ENCODE measurements at regions not wholly inside any gene's neighbourhood (a gene's known extent, or its start where the extent isn't known, plus 50 kb on each side); places are given as distances from the start of the nearest gene placed in this dataset.

DNA sequence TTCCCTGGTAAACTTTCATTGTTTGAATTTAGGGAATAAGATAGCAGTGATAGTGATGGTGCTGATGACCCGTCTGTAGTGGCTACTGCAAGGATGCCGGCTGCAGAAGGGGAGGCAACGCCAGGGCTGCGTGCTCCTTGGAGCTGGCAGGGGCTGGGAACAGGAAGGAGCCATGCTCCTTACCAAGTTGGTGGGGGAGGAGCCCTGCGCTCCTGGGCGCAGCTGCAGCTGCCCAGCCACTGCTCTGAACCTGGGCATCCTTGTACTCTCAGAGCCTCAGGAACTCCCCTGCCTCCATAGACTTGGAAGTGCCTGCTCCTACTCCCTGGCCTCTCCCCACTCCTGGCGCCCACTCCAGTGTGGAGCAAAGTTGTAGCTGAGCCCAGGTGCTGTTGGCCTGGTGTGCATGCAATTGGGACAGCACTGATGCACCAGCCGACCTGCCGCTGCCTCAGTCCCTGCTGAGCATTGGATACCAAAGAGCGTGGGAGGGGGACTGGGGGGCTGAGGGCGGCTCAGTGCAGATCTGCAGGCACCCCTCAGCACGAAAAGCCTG is 585.1 kb upstream of the FAM174A start:
- no peak overlapping the region for H3K27ac ChIP-seq
- no peaks in the 10 kb centered on the region for H3K9me3 ChIP-seq
- DNase-seq (ENCODE audit: low spot score in 2 of 2), result no peak
- H3K4me1 ChIP-seq, result no peaks in the 10 kb centered on the region
- H3K36me3 ChIP-seq, result no peaks in the 10 kb centered on the region
- no peak overlapping the region for H3K4me3 ChIP-seq
- TF ChIP-seq CTCF (IDR thresholded peaks at IDR 0.05), result no peak
- no peaks in the 10 kb centered on the region for H3K27me3 ChIP-seq
- intact Hi-C loops (cut with DNase I), result no loop called here

DNA sequence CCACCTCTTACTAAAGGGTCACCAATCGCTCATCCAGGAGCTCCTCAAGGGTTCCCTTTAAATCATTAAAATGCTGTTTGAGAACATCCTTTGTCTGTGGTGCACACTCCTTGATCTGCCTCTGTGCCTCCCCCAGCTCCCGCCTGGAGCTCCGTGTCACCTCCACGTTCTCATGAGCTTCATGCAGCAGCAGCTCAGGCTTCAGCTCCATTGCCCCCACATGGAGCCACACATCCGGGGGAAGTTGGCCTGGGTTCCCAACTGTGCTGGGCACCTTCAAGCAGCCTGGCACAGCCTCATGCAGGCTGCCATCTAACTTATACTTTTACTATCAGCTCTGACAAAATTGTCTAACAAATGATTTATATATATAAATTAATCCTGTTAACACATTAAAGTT is 585.8 kb upstream of the FAM174A start:
- Histone ChIP-seq H3K4me1 (no peaks in the 10 kb centered on the region), H3K27ac (no peak overlapping the region), H3K36me3 (no peaks in the 10 kb centered on the region), H3K9me3 (no peaks in the 10 kb centered on the region), H3K27me3 (no peaks in the 10 kb centered on the region), H3K4me3 (no peak overlapping the region)
- TF ChIP-seq CTCF (IDR thresholded peaks at IDR 0.05), result no peak
- DNase-seq (ENCODE audit: low spot score in 2 of 2), result no peak
- intact Hi-C loops (cut with DNase I), result no loop called here

GRCh38 chr5:99948850-99949249 is 586.3 kb upstream of the FAM174A start:
- Histone ChIP-seq H3K36me3 (no peaks in the 10 kb centered on the region), H3K4me1 (no peaks in the 10 kb centered on the region), H3K27me3 (no peaks in the 10 kb centered on the region), H3K4me3 (no peak overlapping the region), H3K27ac (no peak overlapping the region), H3K9me3 (no peaks in the 10 kb centered on the region)
- no peak for TF ChIP-seq CTCF (IDR thresholded peaks at IDR 0.05)
- intact Hi-C loops (cut with DNase I), result no loop called here
- DNase-seq (ENCODE audit: low spot score in 2 of 2), result no peak

GRCh38 chr5:99945478-99946442 is 589.4 kb upstream of the FAM174A start:
- no peaks in the 10 kb centered on the region for H3K4me1 ChIP-seq
- H3K9me3 ChIP-seq, result no peaks in the 10 kb centered on the region
- H3K27ac ChIP-seq, result no peak overlapping the region
- TF ChIP-seq CTCF (IDR thresholded peaks at IDR 0.05), result no peak
- no peak overlapping the region for H3K4me3 ChIP-seq
- no peaks in the 10 kb centered on the region for H3K36me3 ChIP-seq
- no peak for DNase-seq (ENCODE audit: low spot score in 2 of 2)
- H3K27me3 ChIP-seq, result no peaks in the 10 kb centered on the region
- intact Hi-C loops (cut with DNase I), result no loop called here

DNA sequence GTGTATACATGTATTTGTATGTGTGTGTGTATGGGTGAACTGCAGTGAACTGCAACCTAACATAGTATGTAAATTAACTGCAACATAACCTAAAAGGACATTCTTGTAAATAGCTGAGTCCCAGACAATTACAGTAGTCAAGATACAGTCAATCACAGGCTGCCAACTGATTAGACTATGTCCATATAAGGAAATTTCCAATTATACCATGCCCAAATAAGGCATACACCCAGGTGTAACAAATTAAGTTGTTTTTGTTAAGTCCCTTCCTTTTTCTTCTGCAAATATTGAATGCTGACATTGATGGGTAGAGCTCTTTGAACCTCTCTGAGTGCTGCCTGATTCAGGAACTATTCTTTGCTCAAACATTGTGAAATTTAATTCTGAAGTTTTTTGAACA is 594.6 kb upstream of the FAM174A start:
- no peak for DNase-seq (ENCODE audit: low spot score in 2 of 2)
- TF ChIP-seq CTCF (IDR thresholded peaks at IDR 0.05), result no peak
- Histone ChIP-seq H3K9me3 (no peaks in the 10 kb centered on the region), H3K4me3 (no peak overlapping the region), H3K27ac (no peak overlapping the region), H3K36me3 (no peaks in the 10 kb centered on the region), H3K27me3 (no peaks in the 10 kb centered on the region), H3K4me1 (no peaks in the 10 kb centered on the region)
- intact Hi-C loops (cut with DNase I), result no loop called here

Measured in ascending aorta (tissue), 2 donors.